ENCODE measurements at regions not wholly inside any gene's neighbourhood (a gene's known extent, or its start where the extent isn't known, plus 50 kb on each side); places are given as distances from the start of the nearest gene placed in this dataset.

- Histone ChIP-seq H3K18ac (ENCODE audit: insufficient read length, low read depth, low read length) (no peak overlapping the region), H2BK20ac (ENCODE audit: low read depth, low read length, poor library complexity, severe bottlenecking) (no peak overlapping the region), H2AK5ac (ENCODE audit: insufficient read length, low read length) (no peak overlapping the region), H3K79me2 (ENCODE audit: insufficient read depth, low read length) (no peaks in the 10 kb centered on the region), H3K4ac (ENCODE audit: low read depth, low read length) (no peak overlapping the region), H2BK15ac (ENCODE audit: low read depth, low read length) (no peak overlapping the region), H3T11ph (ENCODE audit: low read length) (no peak overlapping the region), H3K56ac (ENCODE audit: insufficient read length, low read depth, low read length) (no peak overlapping the region), H2BK12ac (ENCODE audit: insufficient read length, low read depth, low read length) (no peak overlapping the region), H3K14ac (ENCODE audit: insufficient read depth, low read length) (no peak overlapping the region), H3K23ac (ENCODE audit: insufficient read length, low read depth, low read length) (no peak overlapping the region), H2BK120ac (ENCODE audit: low read depth, low read length, poor library complexity, severe bottlenecking) (no peak overlapping the region), H3K27ac (ENCODE audit: insufficient read length, low read depth, low read length) (no peak overlapping the region), H3K27me3 (ENCODE audit: insufficient read depth, low read length) (no peaks in the 10 kb centered on the region), H4K5ac (ENCODE audit: insufficient read length, low read depth, low read length) (no peak overlapping the region), H3K79me1 (ENCODE audit: insufficient read depth, low read depth, low read length, poor library complexity, severe bottlenecking) (no peaks in the 10 kb centered on the region), H4K8ac (replicated peaks; ENCODE audit: insufficient read length, low read depth, low read length) (no peak overlapping the region), H3K4me1 (ENCODE audit: insufficient read depth, low read length) (no peaks in the 10 kb centered on the region), H2AFZ (ENCODE audit: low read length) (no peak overlapping the region), H3K9me3 (ENCODE audit: control insufficient read depth, low read depth, low read length) (no peaks in the 10 kb centered on the region), H2BK5ac (ENCODE audit: insufficient read length, low read length) (no peak overlapping the region), H3K23me2 (ENCODE audit: insufficient read length, low read depth, low read length, poor library complexity, severe bottlenecking) (no peaks in the 10 kb centered on the region), H3K4me2 (ENCODE audit: insufficient read depth, insufficient read length, low read length) (no peak overlapping the region), H4K20me1 (ENCODE audit: control insufficient read depth, insufficient read depth, insufficient read length) (no peaks in the 10 kb centered on the region), H4K91ac (ENCODE audit: insufficient read length, low read depth, low read length) (no peak overlapping the region), H3K9ac (ENCODE audit: extremely low read depth, insufficient read length, low read length) (no peak overlapping the region)
- Mint-ChIP-seq H3K4me1 (no peaks in the 10 kb centered on the region), H3K4me3 (no peak overlapping the region), H3K36me3 (ENCODE audit: insufficient read depth in 1 of 3, low read depth in 3 of 3) (peaks cover 0 to 7% (median 3%) of the 10 kb centered on the region in 3 experiments; a peak in 4 of 7 replicates), H3K27ac (no peak overlapping the region), H3K9me3 (peaks cover 7 to 27% of the 10 kb centered on the region in 2 experiments; a peak in 4 of 5 replicates), H3K27me3 (ENCODE audit: low read depth) (no peaks in the 10 kb centered on the region)
- DNase-seq = no peak
- TF ChIP-seq CTCF (conservative IDR thresholded peaks at IDR 0.05) = no peak
- WGBS (ENCODE audit: extremely low coverage, insufficient read length, low lambda C conversion rate) = no CpG with 5 or more reads among the region's 2 CpGs
Observed at GRCh38 chr4:176478076-176478475, 158.3 kb downstream of the SPCS3 start.
